Left cardiac atrium (tissue), 4 donors: ENCODE measurements at regions not wholly inside any gene's neighbourhood (a gene's known extent, or its start where the extent isn't known, plus 50 kb on each side); places are given as distances from the start of the nearest gene placed in this dataset.
"Not testable (repeated sequence)": the region's sequence is repeated elsewhere in the genome, so short reads cannot be mapped to it uniquely, and the experiment has no call there.

Source experiments
- ATAC-seq, 2 donors: fragments of 200-7000 bp; cut with Tn5 transposase; one replicate each; pipeline ENCODE4 v1.9.1; 2020; ENCODE audit warnings: mild to moderate bottlenecking in 2 of 2, moderate library complexity in 2 of 2
- DNase-seq: peaks from one replicate; pipeline ENCODE4 v3.0.0-alpha.2; 2020
- intact Hi-C, 2 donors: fragments of 100-400 bp; cut with DNase I; formaldehyde crosslinking; loops; one replicate each; pipeline versions ENCODE4 v1.14.1 to v1.15.1; 2022 to 2023
- donor health status: DM: no; HTN: yes; CAD: no.
- donor health status: DM: no; HTN: yes; CAD: no; lungs with severe emphysema.
- donor health status: DM: yes; HTN: yes; CAD: no.
- donor health status: Dilated cardiomyopathy.

DNA sequence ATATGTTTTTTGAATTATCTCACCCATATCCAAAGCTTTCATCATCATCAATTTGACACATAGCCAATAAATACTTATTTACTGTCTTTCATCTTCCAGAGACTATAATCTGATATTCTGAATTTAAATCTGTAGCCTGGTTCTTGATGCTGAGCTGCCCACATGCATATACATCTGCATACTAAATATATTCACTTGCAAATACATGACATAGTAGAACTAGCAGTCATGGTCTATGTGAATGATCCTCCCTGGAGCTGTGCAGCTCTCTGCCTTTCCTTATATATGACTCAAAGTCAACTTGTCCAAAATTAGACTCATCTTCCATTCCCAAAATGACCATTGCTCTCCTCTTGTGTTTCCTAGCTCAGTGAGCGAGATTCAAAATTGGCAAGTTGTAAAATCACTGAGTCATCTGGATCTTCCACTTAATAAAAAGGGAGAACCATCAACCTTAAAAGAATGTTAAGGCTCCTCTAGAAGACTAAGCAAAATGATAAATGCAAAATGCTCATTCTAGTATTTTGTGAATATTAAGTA, 448.2 kb downstream of the PPARGC1A start:
- ATAC-seq (no peak), DNase-seq (no peak)
- intact Hi-C loops, result no loop called here

DNA sequence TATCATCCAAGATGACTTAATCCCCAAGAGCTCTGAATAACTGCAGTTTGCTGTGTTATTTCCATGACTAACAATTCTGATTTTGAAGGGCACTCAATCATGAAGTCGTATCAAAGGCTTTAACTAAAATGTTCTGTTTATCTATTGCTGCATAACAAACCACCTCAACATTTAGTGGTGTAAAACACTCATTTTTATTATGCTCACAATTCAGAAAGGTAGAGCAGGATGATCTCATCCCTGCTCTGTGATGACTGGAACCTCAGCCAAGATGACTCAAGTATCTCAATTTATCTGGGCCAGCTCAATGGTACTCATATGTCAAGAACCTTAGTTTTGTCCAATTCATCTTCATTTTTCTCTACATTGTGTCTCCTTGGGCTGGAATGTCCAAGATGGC, 451.1 kb downstream of the PPARGC1A start:
- DNase-seq (no peak), ATAC-seq (no peak)
- intact Hi-C loops, result no loop called here

DNA sequence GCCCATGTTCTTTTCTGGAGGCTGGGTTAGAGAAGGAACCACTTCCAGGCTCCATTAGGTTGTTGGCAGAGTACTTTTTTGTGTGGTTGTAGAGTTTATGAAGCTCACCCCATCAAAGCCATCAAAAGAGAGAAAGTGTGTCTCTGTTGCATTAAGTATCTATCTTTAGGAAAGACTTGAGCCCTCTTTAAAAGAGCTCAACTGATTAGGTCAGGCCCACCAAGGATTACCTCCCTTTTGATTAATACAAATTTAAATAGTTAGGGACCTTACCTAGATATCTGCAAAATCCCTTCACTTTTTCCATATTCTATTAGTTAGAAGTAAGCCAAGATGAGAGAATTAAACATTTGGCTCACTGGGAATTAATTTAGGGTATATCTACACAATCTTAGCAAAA, 460.4 kb downstream of the PPARGC1A start:
- intact Hi-C loops, result no loop called here
- no peak for ATAC-seq

DNA sequence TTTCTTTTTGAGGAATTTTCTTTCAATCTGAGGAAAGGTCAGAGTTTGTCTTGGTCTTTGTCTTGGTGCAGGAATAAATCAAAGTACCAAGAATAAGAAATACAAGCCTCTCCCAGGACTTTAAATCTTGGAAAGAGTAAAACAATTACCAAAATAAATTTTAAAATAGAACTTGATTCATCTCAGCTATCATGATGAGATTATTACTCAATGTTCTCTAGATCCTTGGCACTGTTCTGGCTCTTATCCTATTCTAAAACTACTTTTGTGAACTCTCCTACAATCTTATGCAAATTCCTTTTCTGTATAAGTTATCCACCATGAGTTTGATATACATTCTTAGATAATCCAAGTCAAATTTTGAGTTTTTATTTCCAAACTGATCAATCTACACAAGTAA, 464.3 kb downstream of the PPARGC1A start:
- intact Hi-C loops, result no loop called here
- no peak for ATAC-seq
- DNase-seq, result no peak

More for the DNA sequence above, 460.4 kb downstream of the PPARGC1A start:
- no peak for DNase-seq

DNA sequence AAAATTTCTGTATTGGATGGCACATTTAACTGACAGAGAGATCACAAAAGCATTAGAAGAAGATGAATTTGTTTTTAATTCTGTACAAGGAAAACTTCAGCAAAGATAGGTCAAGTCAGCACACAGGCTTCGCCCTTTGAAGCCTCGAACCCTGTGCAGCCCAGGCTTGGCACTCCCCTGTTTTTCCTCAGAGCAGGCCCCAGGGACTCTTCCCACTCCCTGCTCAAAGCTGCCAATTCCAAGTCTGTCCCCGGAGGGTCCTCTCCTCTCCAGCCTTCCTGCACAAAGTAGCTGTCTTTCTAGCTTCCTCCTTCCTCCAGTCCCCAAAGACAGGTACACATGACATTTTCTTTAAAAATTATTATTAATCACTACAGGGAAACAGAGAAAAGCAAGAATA, 466.3 kb downstream of the PPARGC1A start:
- DNase-seq (no peak), ATAC-seq (no peak)
- intact Hi-C loops, result no loop called here

DNA sequence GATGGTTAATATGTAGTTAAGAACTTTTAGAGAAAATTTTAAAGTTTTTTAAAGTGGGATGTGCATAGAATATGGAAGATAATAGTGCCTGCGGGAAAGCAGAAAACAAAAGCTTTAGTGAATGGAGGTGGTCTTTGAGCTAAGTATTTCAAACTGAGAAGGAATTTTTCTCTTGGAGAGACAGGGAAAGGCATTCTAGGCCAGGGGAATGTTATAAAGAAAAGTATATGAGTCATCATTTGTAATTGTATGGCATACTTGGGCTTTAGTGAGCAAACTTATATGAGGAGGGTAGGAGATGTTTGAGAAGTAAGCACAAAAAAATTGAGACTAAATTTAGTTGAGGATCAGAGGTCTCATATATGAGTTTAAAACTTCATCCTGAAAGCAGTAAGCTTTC, 467.0 kb downstream of the PPARGC1A start:
- DNase-seq (no peak), ATAC-seq (no peak)
- intact Hi-C loops, result no loop called here

DNA sequence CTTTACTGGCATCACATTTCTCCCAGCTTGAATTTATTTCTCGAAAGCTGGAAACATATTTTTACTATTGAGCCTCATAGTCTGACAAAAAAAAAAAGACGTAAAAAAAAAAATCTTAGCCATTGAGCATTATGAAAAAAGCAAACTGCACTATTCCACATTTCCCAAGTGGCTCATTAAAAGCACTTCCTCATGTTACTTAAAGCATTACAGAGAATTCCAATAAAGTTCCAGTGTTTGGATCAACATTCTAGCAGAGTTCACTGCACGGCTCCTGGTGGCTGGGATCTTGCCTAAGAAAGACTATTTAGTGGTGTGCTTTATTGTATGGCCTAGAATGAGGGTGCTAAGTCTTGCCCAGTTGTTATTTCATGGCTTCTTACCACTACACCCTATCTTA, 476.2 kb downstream of the PPARGC1A start:
- intact Hi-C loops, result no loop called here
- DNase-seq (no peak), ATAC-seq (no peak)

DNA sequence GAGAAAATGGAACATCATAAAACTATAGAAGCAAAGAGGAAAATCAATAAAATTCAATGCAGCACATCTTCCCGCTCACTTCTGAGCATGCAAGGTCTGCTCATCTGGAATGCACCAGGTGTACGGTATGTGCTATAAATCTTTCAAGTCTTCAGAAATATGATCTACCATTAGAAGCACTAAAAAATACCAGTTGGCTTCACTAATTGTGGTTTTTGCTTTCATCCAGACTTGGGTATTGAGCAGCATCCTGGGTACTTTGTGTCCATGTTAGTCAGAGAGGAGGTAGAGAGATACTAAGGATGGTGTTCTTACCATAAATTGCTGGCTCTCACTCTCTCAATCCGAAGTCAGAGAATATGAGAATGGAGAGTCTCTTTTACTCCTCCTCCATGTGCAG, 477.1 kb downstream of the PPARGC1A start:
- ATAC-seq (no peak), DNase-seq (no peak)
- intact Hi-C loops, result no loop called here

DNA sequence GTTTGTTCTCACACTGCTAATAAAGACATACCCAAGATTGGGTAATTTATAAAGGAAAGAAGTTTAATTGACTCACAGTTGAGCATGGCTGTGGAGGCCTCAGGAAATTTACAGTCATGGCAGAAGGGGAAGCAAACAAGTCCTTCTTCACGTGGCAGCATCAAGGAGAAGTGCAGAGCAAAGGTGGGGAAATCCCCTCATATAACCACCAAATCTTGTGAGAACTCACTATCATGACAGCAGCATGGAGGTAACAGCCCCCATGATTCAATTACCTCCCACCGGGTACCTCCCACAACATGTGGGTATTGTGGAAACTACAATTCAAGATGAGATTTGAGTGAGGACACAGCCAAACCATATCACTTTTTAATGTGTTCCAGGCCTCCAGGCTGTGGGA, 480.9 kb downstream of the PPARGC1A start:
- intact Hi-C loops, ATAC-seq, DNase-seq: not testable (repeated sequence)

DNA sequence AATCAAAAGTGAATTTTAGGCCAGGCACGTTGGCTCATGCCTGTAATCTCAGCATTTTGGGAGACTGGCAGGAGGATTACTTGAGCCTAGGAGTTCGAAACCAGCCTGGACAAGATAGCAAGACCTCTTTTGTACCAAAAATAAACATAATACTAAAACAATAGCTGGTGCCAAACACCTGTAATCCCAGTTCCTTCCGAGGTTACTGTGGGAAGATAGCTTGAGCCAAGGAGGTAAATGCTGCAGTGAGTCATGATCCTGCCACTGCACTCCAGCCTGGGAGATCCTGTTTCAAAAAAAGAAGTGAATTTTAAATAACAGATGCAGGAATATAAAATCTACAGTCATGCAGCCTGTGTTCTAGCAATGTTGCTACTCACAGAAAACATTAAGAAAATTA, 488.3 kb downstream of the PPARGC1A start:
- DNase-seq (no peak), ATAC-seq (no peak)
- intact Hi-C loops, result no loop called here

DNA sequence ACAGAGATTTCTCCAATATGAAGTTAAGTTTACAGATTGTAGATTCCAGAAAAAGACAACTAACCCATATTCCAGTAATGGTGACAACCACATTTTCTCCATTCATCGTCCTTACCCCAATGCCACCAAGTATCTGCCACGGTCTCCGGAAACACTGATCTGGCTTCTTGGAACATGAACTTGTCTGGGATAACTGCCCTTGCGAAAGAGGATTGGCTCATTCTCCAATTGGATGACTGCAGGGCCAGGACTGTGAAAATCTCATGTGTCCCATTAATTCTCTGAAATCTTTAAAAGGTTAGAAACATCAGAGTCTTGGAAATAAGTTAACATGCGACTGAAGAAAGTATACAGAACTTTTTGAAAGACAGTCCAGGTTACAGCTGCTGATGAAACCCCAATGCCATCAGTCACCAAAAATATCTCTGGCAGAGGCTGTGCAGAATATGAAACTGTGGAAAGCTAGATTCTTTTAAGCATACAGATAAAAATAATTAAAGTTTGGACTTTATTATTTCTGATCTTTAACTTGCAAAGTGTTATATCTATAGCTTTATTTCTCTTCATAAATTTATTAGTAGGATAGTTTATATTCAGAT, 496.9 kb downstream of the PPARGC1A start:
- peak in 1 of 2 donors; percentile 82 for ATAC-seq
- peak; percentile 22 for DNase-seq
- intact Hi-C loops, result no loop called here

DNA sequence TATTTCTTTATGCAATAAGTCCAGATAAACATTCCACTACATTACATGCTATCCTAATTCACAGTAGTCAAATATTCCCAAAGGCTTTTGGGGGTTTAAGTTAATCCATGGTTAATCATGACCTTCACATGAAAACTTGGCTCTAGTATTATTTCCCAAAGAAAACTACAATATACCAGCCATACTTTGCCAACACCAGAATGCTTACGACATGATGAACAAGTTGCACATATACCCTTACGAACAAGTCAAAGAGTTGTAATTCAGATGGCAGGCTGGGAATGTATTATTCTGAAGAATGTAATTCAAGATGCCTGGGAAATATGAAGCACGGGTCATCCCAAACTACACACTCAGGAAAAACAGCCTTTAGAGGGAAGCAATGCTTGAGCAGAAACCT, 499.6 kb downstream of the PPARGC1A start:
- intact Hi-C loops, result no loop called here
- ATAC-seq (no peak), DNase-seq (no peak)

DNA sequence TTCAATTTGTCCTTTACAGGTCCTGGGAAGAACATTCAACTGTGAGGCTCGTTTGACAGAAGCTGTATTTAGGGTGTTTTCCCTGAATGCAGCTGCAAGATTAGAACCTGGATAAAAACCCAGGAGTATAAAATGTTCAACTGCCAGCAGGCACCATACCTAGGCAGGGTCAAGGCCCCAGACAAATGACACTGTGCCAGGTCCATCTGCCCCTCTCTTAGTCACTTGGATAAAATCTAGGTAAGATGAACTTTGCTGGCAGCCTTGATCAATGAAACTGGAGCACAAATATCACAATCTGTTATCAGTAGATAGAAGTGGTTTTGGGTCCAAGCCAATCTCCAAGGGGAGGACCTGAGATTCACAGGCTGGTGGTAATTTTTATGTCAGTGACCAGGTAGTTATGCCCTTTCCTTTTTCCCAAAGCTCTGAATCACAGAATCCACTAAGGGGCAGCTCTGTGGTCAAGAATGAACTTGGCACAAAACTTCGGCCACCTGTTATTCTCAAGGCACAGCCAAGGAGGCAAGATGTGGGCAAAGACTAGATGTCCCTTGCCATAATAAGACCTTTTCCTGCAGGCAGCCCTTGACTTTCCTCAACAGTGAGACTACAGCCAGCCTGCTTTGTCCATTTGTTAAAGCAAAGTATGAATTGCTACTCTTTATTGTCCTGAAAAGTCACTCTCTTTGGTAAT, 501.0 kb downstream of the PPARGC1A start:
- intact Hi-C loops, result no loop called here
- no peak for ATAC-seq
- no peak for DNase-seq

DNA sequence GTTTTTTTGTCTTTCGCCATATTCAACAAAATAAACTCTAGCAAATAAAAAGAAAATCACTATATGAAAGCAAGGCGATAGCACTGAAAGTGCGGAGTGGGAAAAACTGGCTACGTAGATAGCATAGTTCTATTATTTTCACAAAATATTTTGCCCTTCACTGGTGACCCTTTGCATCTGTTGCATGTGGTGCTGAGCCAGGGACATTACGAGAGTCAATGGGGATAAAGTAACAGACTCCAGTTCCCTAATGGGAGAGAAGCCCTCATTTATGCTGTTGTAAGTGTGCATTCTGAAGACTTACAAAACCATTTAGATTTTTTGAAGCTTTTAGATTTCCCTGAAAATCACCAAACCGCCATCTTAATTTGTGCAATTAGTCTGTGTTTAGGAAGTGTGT, 501.6 kb downstream of the PPARGC1A start:
- ATAC-seq, result peak in 1 of 2 donors; percentile 59
- intact Hi-C loops, result no loop called here
- no peak for DNase-seq

DNA sequence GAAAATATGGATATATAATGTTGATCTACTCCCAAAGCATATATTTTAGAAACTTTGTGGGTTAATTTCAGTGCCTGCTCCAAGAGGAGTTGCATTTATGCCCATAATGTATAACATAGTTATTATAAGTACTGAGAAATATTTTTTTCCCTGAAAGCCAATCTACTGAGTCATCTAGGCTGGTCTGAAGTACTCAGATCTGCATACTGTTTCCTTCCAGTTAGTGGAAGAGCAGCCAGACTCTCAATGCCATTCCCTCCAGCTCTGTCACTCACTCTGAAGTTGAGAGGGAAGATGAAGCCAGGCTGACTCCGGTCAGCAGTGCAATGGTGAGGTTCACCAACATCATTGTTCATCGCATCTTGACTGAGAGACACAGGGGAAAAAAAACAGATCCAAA, 505.1 kb downstream of the PPARGC1A start:
- ATAC-seq, result no peak
- no peak for DNase-seq
- intact Hi-C loops, result no loop called here

DNA sequence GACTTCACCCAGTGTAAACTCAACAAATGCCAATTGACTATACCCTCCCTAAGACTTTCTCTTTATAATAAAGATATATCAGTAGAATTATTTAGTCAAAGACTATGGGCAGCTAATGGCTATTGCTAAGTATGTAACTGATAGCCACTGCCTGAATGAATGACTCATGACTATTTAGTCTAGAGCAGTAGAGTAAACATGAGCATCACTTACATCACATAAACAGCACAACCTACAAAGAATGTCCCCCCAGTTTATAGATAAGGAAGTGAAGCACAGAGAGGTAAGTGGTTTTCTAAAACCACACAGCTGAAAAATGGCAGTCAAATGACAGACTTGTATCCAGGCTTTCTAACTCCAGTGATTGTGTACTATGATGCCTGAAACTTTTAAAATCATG, 507.0 kb downstream of the PPARGC1A start:
- intact Hi-C loops, result no loop called here
- no peak for DNase-seq
- no peak for ATAC-seq

DNA sequence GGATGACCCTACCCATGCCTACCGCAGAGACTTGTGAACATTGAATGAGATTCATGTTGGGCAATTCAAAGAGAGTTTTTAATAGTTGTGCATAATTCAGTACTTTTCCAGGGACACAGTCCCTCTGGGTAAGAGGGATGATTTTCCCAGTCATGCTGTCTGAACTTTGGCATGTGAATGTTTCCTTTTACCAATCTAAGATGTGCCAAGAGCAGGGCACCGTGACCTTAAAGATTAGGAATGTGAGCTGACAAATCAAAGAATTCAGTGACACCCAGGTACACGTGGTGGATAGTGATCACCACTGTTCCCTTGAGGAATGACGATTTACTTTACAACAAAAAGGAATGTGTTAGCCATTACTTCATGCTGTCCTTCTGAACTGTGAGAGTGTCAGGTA, 515.6 kb downstream of the PPARGC1A start:
- DNase-seq (no peak), ATAC-seq (peak; percentile 10 to 36)
- intact Hi-C loops, result no loop called here

DNA sequence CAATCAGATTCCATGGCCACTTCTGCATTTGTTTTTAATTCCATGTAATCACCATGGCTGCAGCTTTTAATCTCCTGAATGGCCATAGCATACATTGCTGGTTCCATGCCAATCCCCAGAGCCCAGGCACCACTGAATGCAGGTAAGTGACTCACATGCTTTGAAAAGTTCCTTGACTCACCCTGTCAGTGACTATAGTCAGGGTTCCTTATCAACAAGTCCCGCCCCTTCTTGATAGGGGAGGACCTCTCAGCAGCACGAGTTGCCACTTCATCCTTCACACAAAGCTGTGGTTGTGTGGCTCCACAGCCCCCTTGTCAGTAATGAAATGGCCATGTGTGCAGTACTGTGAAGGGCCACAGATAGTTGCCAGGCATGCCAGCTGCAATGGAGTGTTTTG, 516.6 kb downstream of the PPARGC1A start:
- ATAC-seq (peak; percentile 74 to 97), DNase-seq (peak; percentile 38)
- intact Hi-C loops, result no loop called here

DNA sequence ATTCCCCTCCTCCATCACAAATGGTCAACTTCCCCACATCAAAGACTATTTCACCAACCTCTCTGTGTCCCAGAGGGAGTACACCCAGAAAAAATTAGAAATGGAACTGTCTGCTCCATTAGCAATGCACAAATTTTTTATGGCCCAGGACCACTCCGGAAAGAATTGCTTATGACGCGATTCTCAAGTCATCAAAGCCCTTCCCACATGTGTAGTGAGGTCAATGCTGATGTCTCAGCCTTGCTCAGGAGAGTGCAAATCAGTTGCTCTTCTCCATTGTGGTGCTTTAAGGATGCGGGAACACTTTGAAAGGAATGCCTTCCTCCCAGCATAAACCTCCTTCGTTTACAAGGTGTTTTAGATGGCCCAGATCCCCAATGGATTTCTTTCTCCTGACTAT, 518.3 kb downstream of the PPARGC1A start:
- intact Hi-C loops, result no loop called here

DNA sequence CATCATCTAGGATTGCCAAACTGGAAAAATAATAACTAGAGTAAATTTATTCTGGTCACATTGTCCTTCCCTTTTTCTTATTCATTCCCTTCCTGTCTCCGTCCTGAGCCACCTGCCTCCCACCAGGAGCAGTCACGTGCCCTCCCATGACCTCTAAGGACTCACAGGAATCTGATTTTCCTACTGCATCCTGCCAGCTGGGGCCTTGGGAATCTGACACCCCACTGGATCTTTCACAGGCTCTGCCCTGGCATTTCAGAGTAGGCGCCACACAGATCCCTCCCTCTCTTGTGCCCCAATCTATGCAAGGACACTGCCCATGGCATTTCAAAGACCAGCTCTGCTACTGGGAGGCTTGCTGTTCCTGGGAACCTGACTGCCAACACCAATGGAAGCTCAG, 520.5 kb downstream of the PPARGC1A start:
- intact Hi-C loops, result no loop called here
- DNase-seq (peak; percentile 33), ATAC-seq (no peak)

More for the DNA sequence above, 518.3 kb downstream of the PPARGC1A start:
- no peak for DNase-seq
- no peak for ATAC-seq

DNA sequence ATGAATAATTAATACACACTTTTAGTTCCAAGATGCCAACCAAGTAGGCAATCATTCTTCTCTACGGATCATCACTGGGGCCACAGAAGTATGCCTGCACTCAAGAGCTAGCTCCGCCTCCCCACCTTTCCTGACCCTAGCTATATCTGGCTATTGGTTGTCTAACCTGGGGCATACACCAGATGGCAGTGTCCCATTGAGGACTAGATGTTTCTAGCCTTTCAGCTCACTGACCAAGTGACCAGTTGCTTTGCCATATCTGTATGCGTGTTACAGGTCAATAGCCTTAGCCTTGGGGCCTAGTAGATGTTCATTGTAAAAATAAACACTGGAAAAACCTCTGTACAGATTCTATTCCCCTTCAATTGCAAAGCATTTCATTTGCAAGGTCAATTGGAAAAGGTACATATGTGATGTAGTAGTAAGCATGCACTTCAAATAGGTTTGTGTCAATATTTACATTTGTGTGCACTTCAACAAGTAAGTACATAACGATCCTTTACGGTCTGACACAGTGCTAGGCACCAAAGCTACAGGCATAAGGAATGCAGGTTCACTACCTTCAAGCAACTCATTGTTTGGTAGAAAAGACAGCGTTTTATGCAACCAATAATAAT, 521.7 kb downstream of the PPARGC1A start:
- DNase-seq, result no peak
- peak; percentile 68 to 86 for ATAC-seq
- intact Hi-C loops, result no loop called here
